Transverse colon (tissue), 4 donors: ENCODE measurements at regions not wholly inside any gene's neighbourhood (a gene's known extent, or its start where the extent isn't known, plus 50 kb on each side); places are given as distances from the start of the nearest gene placed in this dataset.

ENCODE experiments used
- DNase-seq: peaks from one replicate; pipeline ENCODE4 v3.0.0-alpha.2; 2019
- H3K27ac ChIP-seq, 4 donors: fragments of 200-600 bp; sonication (generic); 2 replicates each; pipeline ENCODE4 v1.5.1; 2016 to 2018; ENCODE audit warnings: inconsistent platforms in 4 of 4
- H3K27me3 ChIP-seq: fragments of 200-600 bp; sonication (generic); 2 replicates; pipeline ENCODE4 v1.5.1; 2017; ENCODE audit warnings: inconsistent platforms
- H3K36me3 ChIP-seq, 4 donors: fragments of 200-600 bp; sonication (generic); 2 replicates each; pipeline ENCODE4 v1.5.1; 2017 to 2019; ENCODE audit warnings: inconsistent platforms in 4 of 4
- H3K4me1 ChIP-seq, 4 donors: fragments of 200-600 bp; sonication (generic); 2 replicates each; pipeline ENCODE4 v1.5.1; 2017 to 2020; ENCODE audit warnings: inconsistent platforms in 4 of 4
- H3K4me3 ChIP-seq, 4 donors: fragments of 200-600 bp; sonication (generic); 1 replicate in 1 of 4; 2 replicates in 3 of 4; pipeline versions ENCODE4 v1.5.1 to v1.6.1; 2017 to 2019; ENCODE audit warnings: inconsistent platforms in 4 of 4
- H3K9me3 ChIP-seq, 2 donors: fragments of 200-600 bp; sonication (generic); 2 replicates each; pipeline ENCODE4 v1.5.1; 2017 to 2019; ENCODE audit warnings: inconsistent platforms in 2 of 2
- EP300 ChIP-seq: sonication (generic); formaldehyde crosslinking; IDR thresholded peaks from one replicate; pipeline ENCODE4 v1.6.1; 2017; ENCODE audit warnings: antibody characterized with exemption, low read depth
- POLR2A ChIP-seq: fragments of 450-650 bp; IDR thresholded peaks from one replicate; pipeline ENCODE4 v1.6.1; 2016; ENCODE audit warnings: antibody characterized with exemption, mild to moderate bottlenecking, moderate library complexity
- POLR2AphosphoS5 ChIP-seq, 3 donors: sonication (generic); formaldehyde crosslinking; IDR thresholded peaks; one replicate each; pipeline ENCODE4 v1.6.1; 2016; ENCODE audit warnings: antibody characterized with exemption in 3 of 3
- WGBS, 2 donors: methylation state at CpG; one replicate each; pipeline ENCODE4 v1.1.5; 2018; ENCODE audit warnings: low coverage in 1 of 2; 5-methylcytosine and 5-hydroxymethylcytosine counted together
- in situ Hi-C, 4 donors: fragments of 200-750 bp; cut with MboI; loops; one replicate each; pipeline versions ENCODE4 v1.15.0 to v1.15.1; 2017; ENCODE audit warnings: low sequenced_read_pairs in 3 of 4, low pct_ligation_motif_present in 1 of 4, low pct_unique_long_range_greater_than_20kb in 1 of 4
- intact Hi-C: fragments of 100-400 bp; cut with DNase I; formaldehyde crosslinking; loops from one replicate; pipeline ENCODE4 v1.15.1; 2023; ENCODE audit warnings: low total_unique reads
- TF ChIP-seq, protein P1 (sequence below), 5 experiments: fragments of 200-600 bp in 3 of 5; fragments of 450-650 bp in 2 of 5; sonication (generic) in 3 of 5; IDR thresholded peaks; 1 replicate in 2 of 5; 2 replicates in 3 of 5; pipeline ENCODE4 v1.5.1; 2016 to 2017; ENCODE audit warnings: antibody characterized with exemption in 5 of 5, inconsistent platforms in 3 of 5, mild to moderate bottlenecking in 2 of 5, moderate library complexity in 1 of 5

DNA sequence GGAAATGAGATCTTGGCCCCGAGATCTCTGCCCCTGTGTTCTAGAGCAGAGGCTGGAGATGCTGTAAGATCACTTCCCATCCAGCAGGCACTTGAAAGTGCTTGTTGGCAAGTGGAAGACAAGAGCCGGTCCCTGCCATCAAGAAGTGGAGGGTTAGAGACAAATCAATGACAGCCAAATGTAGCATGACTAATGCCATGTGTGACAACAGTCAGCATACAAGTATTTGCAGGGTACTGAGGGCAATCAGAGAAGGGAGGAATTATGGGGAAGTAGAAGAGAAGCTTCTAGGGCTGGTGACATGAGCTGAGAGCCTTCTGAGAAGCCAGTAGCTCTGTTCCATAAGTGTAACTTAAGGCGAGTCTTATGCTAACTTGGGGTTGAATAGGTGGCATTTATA, 58.6 kb downstream of the TMEM17 start:
- intact Hi-C loops = no loop called here
- TF ChIP-seq EP300 = no peak
- no peak for TF ChIP-seq POLR2A
- TF ChIP-seq POLR2AphosphoS5 (IDR thresholded peaks at IDR 0.05) = no peak
- TF ChIP-seq, protein P1, sequence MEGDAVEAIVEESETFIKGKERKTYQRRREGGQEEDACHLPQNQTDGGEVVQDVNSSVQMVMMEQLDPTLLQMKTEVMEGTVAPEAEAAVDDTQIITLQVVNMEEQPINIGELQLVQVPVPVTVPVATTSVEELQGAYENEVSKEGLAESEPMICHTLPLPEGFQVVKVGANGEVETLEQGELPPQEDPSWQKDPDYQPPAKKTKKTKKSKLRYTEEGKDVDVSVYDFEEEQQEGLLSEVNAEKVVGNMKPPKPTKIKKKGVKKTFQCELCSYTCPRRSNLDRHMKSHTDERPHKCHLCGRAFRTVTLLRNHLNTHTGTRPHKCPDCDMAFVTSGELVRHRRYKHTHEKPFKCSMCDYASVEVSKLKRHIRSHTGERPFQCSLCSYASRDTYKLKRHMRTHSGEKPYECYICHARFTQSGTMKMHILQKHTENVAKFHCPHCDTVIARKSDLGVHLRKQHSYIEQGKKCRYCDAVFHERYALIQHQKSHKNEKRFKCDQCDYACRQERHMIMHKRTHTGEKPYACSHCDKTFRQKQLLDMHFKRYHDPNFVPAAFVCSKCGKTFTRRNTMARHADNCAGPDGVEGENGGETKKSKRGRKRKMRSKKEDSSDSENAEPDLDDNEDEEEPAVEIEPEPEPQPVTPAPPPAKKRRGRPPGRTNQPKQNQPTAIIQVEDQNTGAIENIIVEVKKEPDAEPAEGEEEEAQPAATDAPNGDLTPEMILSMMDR (IDR thresholded peaks at IDR 0.05) = no peak
- Histone ChIP-seq H3K4me1 (peaks cover 0 to 6% (median 0%) of the 10 kb centered on the region in 4 donors), H3K36me3 (no peaks in the 10 kb centered on the region), H3K4me3 (no peak overlapping the region), H3K27me3 (no peaks in the 10 kb centered on the region), H3K27ac (no peak overlapping the region), H3K9me3 (no peaks in the 10 kb centered on the region)
- in situ Hi-C loops = no loop called here
- DNase-seq = no peak
- WGBS, 2 donors = 84 to 92% methylated on average over 2 to 3 of the region's 3 CpGs

DNA sequence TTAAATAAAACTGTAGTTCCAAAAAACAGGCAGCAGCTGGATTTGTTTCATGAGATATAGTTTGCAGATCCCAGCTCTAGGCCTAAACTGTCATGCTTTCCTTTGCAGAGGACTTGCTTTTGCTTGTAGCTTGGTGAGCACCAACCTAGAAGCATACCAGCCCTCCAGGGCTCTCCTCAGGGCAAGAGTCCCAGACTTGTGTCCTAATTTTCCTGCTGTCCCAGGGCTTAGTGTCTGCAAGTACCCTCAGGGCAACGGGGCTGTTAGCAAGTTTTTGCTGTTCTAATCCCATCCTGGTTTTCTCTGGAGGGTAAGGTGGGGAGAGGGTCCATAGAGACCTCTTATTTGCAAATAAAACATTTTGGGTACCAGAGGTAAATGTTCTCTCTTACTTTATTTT, 59.5 kb downstream of the TMEM17 start:
- Histone ChIP-seq H3K27me3 (no peaks in the 10 kb centered on the region), H3K4me3 (no peak overlapping the region), H3K4me1 (peaks cover 0 to 6% (median 0%) of the 10 kb centered on the region in 4 donors), H3K36me3 (no peaks in the 10 kb centered on the region), H3K27ac (no peak overlapping the region), H3K9me3 (no peaks in the 10 kb centered on the region)
- TF ChIP-seq EP300 = no peak
- TF ChIP-seq POLR2AphosphoS5 (IDR thresholded peaks at IDR 0.05) = no peak
- WGBS, 2 donors = 67 to 100% methylated on average over 1 of the region's 1 CpG
- intact Hi-C loops (no loop called here), in situ Hi-C loops (no loop called here)
- DNase-seq = no peak

DNA sequence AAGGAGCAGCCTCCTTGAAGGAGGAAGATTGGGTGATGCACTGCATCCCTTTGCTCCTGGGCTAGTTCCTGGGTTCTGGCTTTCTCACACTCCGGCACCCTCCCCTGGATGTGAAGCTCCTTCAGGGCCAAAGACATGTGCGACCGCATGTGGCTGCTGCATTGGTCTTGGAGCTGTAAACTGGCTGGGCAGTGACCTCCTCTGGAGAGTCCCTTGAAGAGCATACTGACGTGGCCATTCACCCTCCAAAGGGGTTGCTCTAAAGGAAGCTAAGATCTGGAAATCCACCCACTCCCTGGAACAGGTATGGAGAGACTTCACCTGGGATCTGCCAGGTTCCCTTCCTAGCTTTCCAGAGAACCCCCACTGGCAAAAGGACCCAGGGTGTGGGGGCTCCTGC, 62.1 kb downstream of the TMEM17 start:
- 92% methylated on average over 4 of the region's 4 CpGs; no CpG with 5 or more reads in 1 of the 2 donors for WGBS, 2 donors

DNA sequence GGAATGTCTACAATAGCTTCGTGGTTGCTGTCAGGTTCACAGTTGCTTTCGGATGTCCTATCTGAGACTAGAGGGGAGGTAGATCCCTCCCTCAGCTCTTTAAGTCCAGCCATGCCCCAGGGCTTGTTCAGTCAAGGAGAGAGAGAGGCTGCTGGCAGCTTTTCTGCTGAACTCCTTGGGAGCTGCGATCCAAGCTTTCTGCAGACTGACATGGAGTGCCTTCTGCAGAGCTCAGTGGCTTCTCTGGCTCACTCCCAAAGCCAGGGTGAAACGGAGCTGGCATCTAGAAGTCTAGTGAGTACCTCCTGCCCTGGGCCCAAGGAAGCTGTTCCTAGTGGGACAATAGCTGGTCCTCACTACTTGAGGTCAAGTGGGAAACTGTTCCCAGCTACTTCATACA, 62.5 kb downstream of the TMEM17 start:
- Histone ChIP-seq H3K36me3 (no peaks in the 10 kb centered on the region), H3K27ac (no peak overlapping the region), H3K4me1 (no peaks in the 10 kb centered on the region), H3K27me3 (no peaks in the 10 kb centered on the region), H3K4me3 (no peak overlapping the region), H3K9me3 (no peaks in the 10 kb centered on the region)
- intact Hi-C loops (no loop called here), in situ Hi-C loops (no loop called here)
- TF ChIP-seq, protein P1 (IDR thresholded peaks at IDR 0.05) = no peak
- no peak for TF ChIP-seq POLR2AphosphoS5 (IDR thresholded peaks at IDR 0.05)
- no peak for TF ChIP-seq EP300
- TF ChIP-seq POLR2A = no peak
- 82 to 87% methylated on average over 2 to 4 of the region's 4 CpGs for WGBS, 2 donors
- no peak for DNase-seq

More for the DNA sequence above, 62.1 kb downstream of the TMEM17 start:
- Histone ChIP-seq H3K4me3 (no peak overlapping the region), H3K27me3 (no peaks in the 10 kb centered on the region), H3K4me1 (no peaks in the 10 kb centered on the region), H3K9me3 (no peaks in the 10 kb centered on the region), H3K27ac (no peak overlapping the region), H3K36me3 (no peaks in the 10 kb centered on the region)
- TF ChIP-seq POLR2AphosphoS5 (IDR thresholded peaks at IDR 0.05) (no peak), EP300 (no peak), POLR2A (no peak)
- TF ChIP-seq, protein P1 (IDR thresholded peaks at IDR 0.05) = no peak
- in situ Hi-C loops = no loop called here
- intact Hi-C loops = no loop called here
- DNase-seq = no peak

DNA sequence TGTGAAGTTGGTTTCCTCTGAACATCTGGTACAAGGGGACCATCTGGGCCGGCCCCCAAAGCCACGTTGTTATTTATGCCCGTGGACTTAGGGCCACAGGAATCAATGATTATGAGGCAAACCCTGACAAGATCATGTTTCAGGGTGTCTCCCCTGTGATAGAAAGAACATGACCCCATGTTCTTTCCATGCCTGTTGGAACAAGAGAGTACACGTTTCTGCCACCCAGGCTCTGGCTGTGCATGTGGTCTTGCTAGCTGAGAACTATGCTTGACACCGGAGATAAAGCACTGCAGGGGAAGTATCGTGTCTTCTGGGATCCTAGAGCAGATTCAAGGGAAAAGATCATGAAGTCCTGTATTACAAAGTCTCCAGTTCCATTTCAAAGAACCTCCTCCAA, 64.2 kb downstream of the TMEM17 start:
- Histone ChIP-seq H3K27ac (no peak overlapping the region), H3K4me1 (no peaks in the 10 kb centered on the region), H3K36me3 (no peaks in the 10 kb centered on the region), H3K4me3 (no peak overlapping the region), H3K27me3 (no peaks in the 10 kb centered on the region), H3K9me3 (no peaks in the 10 kb centered on the region)
- intact Hi-C loops = no loop called here
- no peak for DNase-seq
- in situ Hi-C loops = no loop called here
- no peak for TF ChIP-seq POLR2A
- no peak for TF ChIP-seq POLR2AphosphoS5 (IDR thresholded peaks at IDR 0.05)
- TF ChIP-seq, protein P1 (IDR thresholded peaks at IDR 0.05) = no peak
- TF ChIP-seq EP300 = no peak
- WGBS, 2 donors = 77% methylated on average over 6 of the region's 6 CpGs; no CpG with 5 or more reads in 1 of the 2 donors
